HEK293 (cell line): ENCODE measurements at regions not wholly inside any gene's neighbourhood (a gene's known extent, or its start where the extent isn't known, plus 50 kb on each side); places are given as distances from the start of the nearest gene placed in this dataset.

Source experiments
- CTCF ChIA-PET: fragments of 350-600 bp; formaldehyde crosslinking; extraction: SDS; loops from one replicate; lab custom pipeline; 2021; ENCODE audit warnings: antibody characterized with exemption; lab: Yijun Ruan, JAX
- POLR2A ChIA-PET: fragments of 300-600 bp; formaldehyde crosslinking; extraction: SDS; loops from one replicate; lab custom pipeline; 2020; ENCODE audit warnings: antibody characterized with exemption, inconsistent platforms; lab: Yijun Ruan, JAX
- H3K27ac ChIP-seq: fragments of 200-500 bp; sonication (Bioruptor generic); 2 replicates; pipeline ENCODE4 v1.5.1; 2014; ENCODE audit warnings: low read depth, low read length, control low read depth, inconsistent platforms; ENCODE audit errors: extremely low read depth
- H3K36me3 ChIP-seq, 2 experiments: fragments of 200-500 bp in 1 of 2; sonication (Bioruptor generic) in 1 of 2; 1 replicate in 1 of 2; 2 replicates in 1 of 2; pipeline ENCODE4 v1.5.1; 2014 to 2017; ENCODE audit warnings: inconsistent platforms in 2 of 2, low read length in 2 of 2; ENCODE audit not compliant: control insufficient read depth in 2 of 2, insufficient read depth in 1 of 2
- H3K4me1 ChIP-seq: fragments of 200-500 bp; sonication (Bioruptor generic); 2 replicates; pipeline ENCODE4 v1.5.1; 2014; ENCODE audit warnings: mild to moderate bottlenecking, low read length, inconsistent platforms; ENCODE audit not compliant: control insufficient read depth, insufficient read depth
- H3K4me3 ChIP-seq: 2 replicates; pipeline ENCODE4 v1.5.1; 2011; ENCODE audit warnings: low read depth, mild to moderate bottlenecking, control low read depth, low read length, moderate library complexity
- H3K9me3 ChIP-seq: fragments of 200-500 bp; sonication (Bioruptor generic); 2 replicates; pipeline ENCODE4 v1.5.1; 2014; ENCODE audit warnings: low read depth, low read length, inconsistent platforms; ENCODE audit not compliant: control insufficient read depth, insufficient read depth
- ELK4 ChIP-seq: IDR thresholded peaks from 2 replicates; pipeline ENCODE4 v1.6.1; 2011; ENCODE audit warnings: mild to moderate bottlenecking, low read depth, low read length, borderline replicate concordance
- FEZF1 ChIP-seq: fragments of 450-650 bp; formaldehyde crosslinking; IDR thresholded peaks from 2 replicates; pipeline ENCODE4 v1.5.1; 2016; ENCODE audit warnings: missing biosample characterization, missing genetic modification characterization
- GLIS1 ChIP-seq: fragments of 450-650 bp; formaldehyde crosslinking; IDR thresholded peaks from 2 replicates; pipeline ENCODE4 v1.5.1; 2016; ENCODE audit warnings: missing biosample characterization, missing genetic modification characterization
- KLF17 ChIP-seq: fragments of 450-650 bp; formaldehyde crosslinking; IDR thresholded peaks from 2 replicates; pipeline ENCODE4 v1.5.1; 2016; ENCODE audit warnings: missing biosample characterization, missing genetic modification characterization
- MEIS1 ChIP-seq: sonication (generic); formaldehyde crosslinking; IDR thresholded peaks from 2 replicates; pipeline ENCODE4 v1.8.1; 2022; ENCODE audit warnings: missing genetic modification reagents, mild to moderate bottlenecking, borderline replicate concordance
- SCRT2 ChIP-seq: fragments of 450-650 bp; formaldehyde crosslinking; IDR thresholded peaks from 2 replicates; pipeline ENCODE4 v1.5.1; 2016; ENCODE audit warnings: missing biosample characterization, missing genetic modification characterization
- SP3 ChIP-seq: fragments of 450-650 bp; formaldehyde crosslinking; IDR thresholded peaks from 2 replicates; pipeline ENCODE4 v1.5.1; 2016; ENCODE audit warnings: missing biosample characterization, missing genetic modification characterization
- ZBTB8A ChIP-seq: fragments of 450-650 bp; formaldehyde crosslinking; IDR thresholded peaks from 2 replicates; pipeline ENCODE4 v1.5.1; 2016; ENCODE audit warnings: missing biosample characterization, missing genetic modification characterization
- ZEB2 ChIP-seq: fragments of 450-650 bp; formaldehyde crosslinking; IDR thresholded peaks from 2 replicates; pipeline ENCODE4 v1.5.1; 2016; ENCODE audit warnings: missing biosample characterization, missing genetic modification characterization
- ZNF133 ChIP-seq: fragments of 450-650 bp; formaldehyde crosslinking; IDR thresholded peaks from 2 replicates; pipeline ENCODE4 v1.5.1; 2016; ENCODE audit warnings: missing biosample characterization, missing genetic modification characterization
- ZNF148 ChIP-seq: fragments of 450-650 bp; formaldehyde crosslinking; IDR thresholded peaks from 2 replicates; pipeline ENCODE4 v1.5.0; 2017; ENCODE audit warnings: missing biosample characterization, missing genetic modification characterization, borderline replicate concordance
- ZNF155 ChIP-seq: fragments of 450-650 bp; formaldehyde crosslinking; IDR thresholded peaks from 2 replicates; pipeline ENCODE4 v1.5.1; 2016; ENCODE audit warnings: missing biosample characterization, missing genetic modification characterization
- ZNF2 ChIP-seq: fragments of 450-650 bp; formaldehyde crosslinking; IDR thresholded peaks from 2 replicates; pipeline ENCODE4 v1.5.1; 2016; ENCODE audit warnings: missing biosample characterization, missing genetic modification characterization
- ZNF280C ChIP-seq: fragments of 450-650 bp; formaldehyde crosslinking; IDR thresholded peaks from 2 replicates; pipeline ENCODE4 v1.5.1; 2016; ENCODE audit warnings: missing biosample characterization, missing genetic modification characterization
- ZNF335 ChIP-seq: fragments of 450-650 bp; formaldehyde crosslinking; conservative IDR thresholded peaks from 2 replicates; pipeline ENCODE4 v1.5.1; 2016; ENCODE audit warnings: missing biosample characterization, missing genetic modification characterization
- ZNF416 ChIP-seq: fragments of 450-650 bp; formaldehyde crosslinking; IDR thresholded peaks from 2 replicates; pipeline ENCODE4 v1.5.1; 2016; ENCODE audit warnings: missing biosample characterization, missing genetic modification characterization
- ZNF626 ChIP-seq: fragments of 450-650 bp; sonication (Bioruptor Pico); formaldehyde crosslinking; IDR thresholded peaks from 2 replicates; pipeline ENCODE4 v1.5.1; 2018; ENCODE audit warnings: missing biosample characterization, missing genetic modification characterization, inconsistent platforms
- ZNF677 ChIP-seq: fragments of 450-650 bp; IDR thresholded peaks from 2 replicates; pipeline ENCODE4 v1.5.0; 2018; ENCODE audit warnings: missing biosample characterization, mild to moderate bottlenecking, missing genetic modification characterization, moderate library complexity
- ZNF792 ChIP-seq: fragments of 450-650 bp; formaldehyde crosslinking; IDR thresholded peaks from 2 replicates; pipeline ENCODE4 v1.5.1; 2016; ENCODE audit warnings: missing biosample characterization, missing genetic modification characterization
- ZSCAN30 ChIP-seq: fragments of 450-650 bp; IDR thresholded peaks from 2 replicates; pipeline ENCODE4 v1.5.1; 2018; ENCODE audit warnings: missing biosample characterization, mild to moderate bottlenecking, missing genetic modification characterization, moderate library complexity
- ZSCAN5A ChIP-seq: fragments of 450-650 bp; formaldehyde crosslinking; IDR thresholded peaks from 2 replicates; pipeline ENCODE4 v1.5.1; 2016; ENCODE audit warnings: missing biosample characterization, missing genetic modification characterization

GRCh38 chr20:11772226-11772730 is 145.4 kb upstream of the BTBD3 start (continued):
- TF ChIP-seq ZNF280C (tag by site-specific recombination), result no peak

- Histone ChIP-seq H3K36me3 (no peaks in the 10 kb centered on the region), H3K4me3 (no peak overlapping the region), H3K4me1 (no peaks in the 10 kb centered on the region), H3K9me3 (no peaks in the 10 kb centered on the region), H3K27ac (no peak overlapping the region)
- CTCF ChIA-PET, result interaction anchor here (0.6 kb wide), 1 partner anchor 21 kb away, joined by 3 read pairs; no protein-coding TSS in a partner anchor
- POLR2A ChIA-PET, result interaction anchor here (0.6 kb wide), 1 partner anchor 580 kb away, joined by 3 read pairs; no protein-coding TSS in a partner anchor
- TF ChIP-seq SP3, result no peak
- TF ChIP-seq ZSCAN30, result no peak
- TF ChIP-seq ZSCAN5A (tag by site-specific recombination), result no peak
Measured at GRCh38 chr20:11776687-11777086, 141.0 kb upstream of the BTBD3 start.

- CTCF ChIA-PET, result no interaction called here
- POLR2A ChIA-PET, result no interaction called here
- Histone ChIP-seq H3K4me3 (no peak overlapping the region), H3K4me1 (no peaks in the 10 kb centered on the region), H3K9me3 (no peaks in the 10 kb centered on the region), H3K27ac (no peak overlapping the region), H3K36me3 (no peaks in the 10 kb centered on the region)
- 0 out of 2 replicates have a peak, but pooled peaks have one; percentile 23 for TF ChIP-seq FEZF1 (tag by site-specific recombination)
- TF ChIP-seq ZNF416, result no peak
- TF ChIP-seq ZNF2 (tag by site-specific recombination), result no peak
- no peak for TF ChIP-seq ZNF792 (tag by site-specific recombination)
- peak; percentile 44; the same call in 1 of the 2 replicates for TF ChIP-seq MEIS1 (CRISPR knock-in tag)
- TF ChIP-seq KLF17 (tag by site-specific recombination), result no peak
- no peak for TF ChIP-seq ZNF133 (tag by site-specific recombination)
Measured at GRCh38 chr20:11777387-11778205, 140.1 kb upstream of the BTBD3 start.

GRCh38 chr20:11778206-11778570 is 139.5 kb upstream of the BTBD3 start:
- ChIA-PET POLR2A (no interaction called here), CTCF (no interaction called here)
- Histone ChIP-seq H3K4me1 (no peaks in the 10 kb centered on the region), H3K9me3 (no peaks in the 10 kb centered on the region), H3K36me3 (no peaks in the 10 kb centered on the region), H3K4me3 (no peak overlapping the region), H3K27ac (no peak overlapping the region)
- TF ChIP-seq ZEB2 (tag by site-specific recombination) (no peak), ZNF416 (no peak), ZNF335 (tag by site-specific recombination) (no peak), ELK4 (no peak), ZNF677 (tag by site-specific recombination) (no peak), ZNF133 (tag by site-specific recombination) (no peak), SCRT2 (no peak), ZBTB8A (tag by site-specific recombination) (no peak), ZNF155 (tag by site-specific recombination) (no peak), GLIS1 (no peak), ZNF626 (no peak), ZNF148 (tag by site-specific recombination) (no peak)
